Ovary (tissue), 3 donors: ENCODE measurements at regions not wholly inside any gene's neighbourhood (a gene's known extent, or its start where the extent isn't known, plus 50 kb on each side); places are given as distances from the start of the nearest gene placed in this dataset.

Source experiments
- EP300 ChIP-seq: sonication (generic); formaldehyde crosslinking; IDR thresholded peaks from one replicate; pipeline ENCODE4 v1.6.1; 2017; ENCODE audit warnings: antibody characterized with exemption
- POLR2A ChIP-seq: fragments of 450-650 bp; IDR thresholded peaks from one replicate; pipeline ENCODE4 v1.6.1; 2017; ENCODE audit warnings: antibody characterized with exemption, mild to moderate bottlenecking, moderate library complexity
- TF ChIP-seq, protein P1 (sequence below), 3 donors: fragments of 450-650 bp in 2 of 3; fragments of 200-600 bp in 1 of 3; IDR thresholded peaks; one replicate each; pipeline versions ENCODE4 v1.5.1 to v1.8.0; 2016 to 2022; ENCODE audit warnings: antibody characterized with exemption in 3 of 3, mild to moderate bottlenecking in 1 of 3
- donor health status: DM: no; HTN: no; CAD: no.

DNA sequence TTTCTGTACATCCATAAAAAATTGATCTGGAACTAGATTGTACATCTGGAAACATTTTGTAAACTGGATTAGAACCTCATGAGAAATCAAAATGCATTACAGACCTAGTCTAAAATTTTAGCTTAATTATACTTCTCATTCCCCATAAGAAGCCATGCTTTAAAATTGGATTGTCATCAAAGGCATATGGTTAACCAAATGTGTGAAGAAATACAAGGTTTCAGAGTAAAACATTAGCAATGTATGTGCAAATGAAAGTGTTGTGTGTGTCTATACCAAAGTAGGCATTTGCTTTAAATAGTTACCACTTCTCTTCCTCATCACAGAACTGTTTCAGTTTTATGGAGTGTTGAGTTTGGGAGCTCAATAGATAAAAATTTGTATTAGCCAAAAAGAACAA lies 968.7 kb downstream of the EPHA3 start:
- no peak for TF ChIP-seq POLR2A
- no peak for TF ChIP-seq EP300
- TF ChIP-seq, protein P1, sequence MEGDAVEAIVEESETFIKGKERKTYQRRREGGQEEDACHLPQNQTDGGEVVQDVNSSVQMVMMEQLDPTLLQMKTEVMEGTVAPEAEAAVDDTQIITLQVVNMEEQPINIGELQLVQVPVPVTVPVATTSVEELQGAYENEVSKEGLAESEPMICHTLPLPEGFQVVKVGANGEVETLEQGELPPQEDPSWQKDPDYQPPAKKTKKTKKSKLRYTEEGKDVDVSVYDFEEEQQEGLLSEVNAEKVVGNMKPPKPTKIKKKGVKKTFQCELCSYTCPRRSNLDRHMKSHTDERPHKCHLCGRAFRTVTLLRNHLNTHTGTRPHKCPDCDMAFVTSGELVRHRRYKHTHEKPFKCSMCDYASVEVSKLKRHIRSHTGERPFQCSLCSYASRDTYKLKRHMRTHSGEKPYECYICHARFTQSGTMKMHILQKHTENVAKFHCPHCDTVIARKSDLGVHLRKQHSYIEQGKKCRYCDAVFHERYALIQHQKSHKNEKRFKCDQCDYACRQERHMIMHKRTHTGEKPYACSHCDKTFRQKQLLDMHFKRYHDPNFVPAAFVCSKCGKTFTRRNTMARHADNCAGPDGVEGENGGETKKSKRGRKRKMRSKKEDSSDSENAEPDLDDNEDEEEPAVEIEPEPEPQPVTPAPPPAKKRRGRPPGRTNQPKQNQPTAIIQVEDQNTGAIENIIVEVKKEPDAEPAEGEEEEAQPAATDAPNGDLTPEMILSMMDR (IDR thresholded peaks at IDR 0.05): no peak
